HepG2 (cell line): ENCODE measurements at regions not wholly inside any gene's neighbourhood (a gene's known extent, or its start where the extent isn't known, plus 50 kb on each side); places are given as distances from the start of the nearest gene placed in this dataset.

Experiments
- ATAC-seq: fragments of 200-7000 bp; cut with Tn5 transposase; 3 replicates; pipeline ENCODE4 v1.9.1; 2020; ENCODE audit warnings: mild to moderate bottlenecking, moderate library complexity
- BruUV-seq: library from RNA; stranded (reverse); fragments of 400-500 nt; replicated peaks from 2 replicates; lab custom pipeline; 2021; lab: Mats Ljungman, UMichigan
- CTCF ChIA-PET: fragments of 300-600 bp; formaldehyde crosslinking; extraction: SDS; loops from one replicate; lab custom pipeline; 2021; ENCODE audit warnings: low total read pairs, inconsistent platforms, low intra/inter-chr PET ratio; lab: Yijun Ruan, JAX
- POLR2A ChIA-PET: fragments of 350-600 bp; sonication (Branson Sonifier 250); formaldehyde crosslinking; loops from one replicate; lab custom pipeline; 2020; ENCODE audit warnings: antibody characterized with exemption, inconsistent platforms; lab: Yijun Ruan, JAX
- DNase-seq: peaks from one replicate; pipeline ENCODE4 v3.0.0-alpha.2; 2015; ENCODE audit warnings: low spot score
- FAIRE-seq: peaks from 3 replicates; lab custom pipeline; 2011; peaks lifted over from hg19 to GRCh38; lab: Jason Lieb, UNC
- H2AFZ ChIP-seq: one replicate; pipeline ENCODE4 v1.6.1; 2011; ENCODE audit warnings: low read length, inconsistent platforms
- H3K27ac ChIP-seq: fragments of 300-600 bp; 3 replicates; pipeline ENCODE4 v1.8.0; 2011; ENCODE audit warnings: mixed run types, mild to moderate bottlenecking, mixed read lengths, low read length, inconsistent platforms; ENCODE audit not compliant: insufficient read depth; ENCODE audit errors: extremely low read length
- H3K27me3 ChIP-seq, 2 experiments: fragments of 200-600 bp in 1 of 2; 2 replicates in 1 of 2; 3 replicates in 1 of 2; pipeline versions ENCODE4 v1.6.0 to v1.8.0; 2011; ENCODE audit warnings: low read length in 2 of 2, mild to moderate bottlenecking in 2 of 2, moderate library complexity in 2 of 2, inconsistent platforms in 1 of 2; ENCODE audit not compliant: insufficient read depth in 2 of 2, control insufficient read depth in 1 of 2
- H3K36me3 ChIP-seq, 2 experiments: fragments of 200-600 bp in 1 of 2; replicated peaks in 1 of 2; 2 replicates in 1 of 2; 3 replicates in 1 of 2; pipeline versions ENCODE4 v1.5.1 to v1.8.0; 2011; ENCODE audit warnings: low read length in 2 of 2, inconsistent platforms in 1 of 2; ENCODE audit not compliant: insufficient read depth in 2 of 2, control insufficient read depth in 1 of 2
- H3K4me1 ChIP-seq: 2 replicates; pipeline ENCODE4 v1.5.1; 2012; ENCODE audit warnings: low read length, inconsistent platforms; ENCODE audit not compliant: insufficient read depth
- H3K4me2 ChIP-seq: 2 replicates; pipeline ENCODE4 v1.6.0; 2011; ENCODE audit warnings: low read depth, low read length, inconsistent platforms
- H3K4me3 ChIP-seq, 3 experiments: fragments of 200-600 bp in 1 of 3; sonication (generic), shearing (Covaris generic) in 1 of 3; replicated peaks in 1 of 3; 2 replicates each; pipeline ENCODE4 v1.5.1; 2011 to 2016; ENCODE audit warnings: low read length in 3 of 3, inconsistent platforms in 2 of 3, low read depth in 2 of 3, mild to moderate bottlenecking in 2 of 3, control low read depth in 1 of 3, mixed read lengths in 1 of 3; ENCODE audit not compliant: insufficient read depth in 1 of 3
- H3K79me2 ChIP-seq: one replicate; pipeline ENCODE4 v1.6.1; 2011; ENCODE audit warnings: low read length, inconsistent platforms; ENCODE audit not compliant: insufficient read depth
- H3K9ac ChIP-seq: 2 replicates; pipeline ENCODE4 v1.6.0; 2011; ENCODE audit warnings: mild to moderate bottlenecking, low read depth, low read length, inconsistent platforms; ENCODE audit not compliant: insufficient read depth
- H3K9me3 ChIP-seq: 2 replicates; pipeline ENCODE4 v1.5.1; 2012; ENCODE audit warnings: mild to moderate bottlenecking, low read length
- H4K20me1 ChIP-seq: 2 replicates; pipeline ENCODE4 v1.6.0; 2011; ENCODE audit warnings: inconsistent platforms, mild to moderate bottlenecking, low read length, moderate library complexity; ENCODE audit not compliant: insufficient read depth
- DDIT3 ChIP-seq: sonication (generic); formaldehyde crosslinking; IDR thresholded peaks from 2 replicates; pipeline ENCODE4 v1.4.0; 2020; ENCODE audit warnings: mild to moderate bottlenecking, missing genetic modification reagents
- HES4 ChIP-seq: sonication (generic); formaldehyde crosslinking; IDR thresholded peaks from 2 replicates; pipeline ENCODE4 v1.9.0; 2021; ENCODE audit warnings: mild to moderate bottlenecking, missing genetic modification reagents, borderline replicate concordance
- HNRNPUL1 ChIP-seq: fragments of 200-400 bp; formaldehyde crosslinking; IDR thresholded peaks from 2 replicates; pipeline ENCODE4 v1.6.1; 2017; ENCODE audit warnings: low read depth, mild to moderate bottlenecking, low read length, moderate library complexity
- JDP2 ChIP-seq: sonication (generic); formaldehyde crosslinking; IDR thresholded peaks from 2 replicates; pipeline ENCODE4 v1.8.1; 2022; ENCODE audit warnings: missing genetic modification reagents, borderline replicate concordance
- KLF15 ChIP-seq: sonication (generic); formaldehyde crosslinking; IDR thresholded peaks from 2 replicates; pipeline ENCODE4 v1.8.1; 2023; ENCODE audit warnings: borderline replicate concordance, mild to moderate bottlenecking, inconsistent platforms, missing genetic modification reagents, mixed read lengths
- MLLT10 ChIP-seq: sonication (generic); formaldehyde crosslinking; IDR thresholded peaks from 2 replicates; pipeline ENCODE4 v1.4.0; 2020; ENCODE audit warnings: missing genetic modification reagents
- MXD4 ChIP-seq: IDR thresholded peaks from 2 replicates; pipeline ENCODE4 v1.6.1; 2016; ENCODE audit warnings: mild to moderate bottlenecking, missing biosample characterization, missing genetic modification reagents
- NCOA1 ChIP-seq: sonication (generic); formaldehyde crosslinking; IDR thresholded peaks from 2 replicates; pipeline ENCODE4 v1.9.0; 2021; ENCODE audit warnings: missing genetic modification reagents
- PRMT3 ChIP-seq: sonication (generic); formaldehyde crosslinking; IDR thresholded peaks from 2 replicates; pipeline ENCODE4 v1.8.1; 2022; ENCODE audit warnings: low read depth, mild to moderate bottlenecking, moderate library complexity, missing genetic modification reagents, borderline replicate concordance
- SRSF4 ChIP-seq: fragments of 200-400 bp; formaldehyde crosslinking; IDR thresholded peaks from one replicate; pipeline ENCODE4 v1.6.1; 2018; ENCODE audit warnings: mild to moderate bottlenecking, low read depth, low read length, moderate library complexity; ENCODE audit not compliant: poor library complexity, severe bottlenecking
- TCF12 ChIP-seq, 2 experiments: fragments of 450-650 bp in 1 of 2; sonication (generic) in 1 of 2; formaldehyde crosslinking in 1 of 2; IDR thresholded peaks; 2 replicates each; pipeline versions ENCODE4 v1.6.1 to v1.8.0; 2017 to 2022; ENCODE audit warnings: antibody characterized with exemption in 1 of 2, mild to moderate bottlenecking in 1 of 2, missing genetic modification reagents in 1 of 2, moderate library complexity in 1 of 2
- ZNF136 ChIP-seq: sonication (generic); formaldehyde crosslinking; IDR thresholded peaks from 2 replicates; pipeline ENCODE4 v1.8.1; 2022; ENCODE audit warnings: low read depth, mild to moderate bottlenecking, moderate library complexity, missing genetic modification reagents
- ZNF329 ChIP-seq: sonication (generic); formaldehyde crosslinking; IDR thresholded peaks from 2 replicates; pipeline ENCODE4 v1.9.0; 2021; ENCODE audit warnings: low read depth, mild to moderate bottlenecking, missing genetic modification reagents
- WGBS: methylation state at CpG from one replicate; pipeline ENCODE4 v1.1.6; 2017; ENCODE audit warnings: low lambda C conversion rate; 5-methylcytosine and 5-hydroxymethylcytosine counted together
- in situ Hi-C: cut with HindIII; loops from 2 replicates; pipeline ENCODE4 v1.10.0; 2017; ENCODE audit warnings: low pct_unique_long_range_greater_than_20kb; ENCODE audit not compliant: extremely low pct_ligation_motif_present
- intact Hi-C: fragments of 100-400 bp; cut with micrococcal nuclease; formaldehyde crosslinking; loops from one replicate; pipeline ENCODE4 v1.10.0; 2022; ENCODE audit not compliant: unreplicated experiment
- TF ChIP-seq, protein P1 (sequence below): sonication (generic); formaldehyde crosslinking; IDR thresholded peaks from 2 replicates; pipeline ENCODE4 v1.4.0; 2020; ENCODE audit warnings: mild to moderate bottlenecking, missing genetic modification reagents

GRCh38 chr10:29039091-29039490 is 249.8 kb upstream of the LYZL1 start:
- DNase-seq (no peak), ATAC-seq (no peak), FAIRE-seq (no peak)
- Histone ChIP-seq H3K4me2 (no peak overlapping the region), H2AFZ (no peak overlapping the region), H3K27me3 (no peaks in the 10 kb centered on the region), H3K9ac (no peak overlapping the region), H3K4me1 (no peaks in the 10 kb centered on the region), H3K36me3 (no peaks in the 10 kb centered on the region), H4K20me1 (no peaks in the 10 kb centered on the region), H3K27ac (no peak overlapping the region), H3K9me3 (no peaks in the 10 kb centered on the region), H3K79me2 (no peaks in the 10 kb centered on the region), H3K4me3 (no peak overlapping the region)
- TF ChIP-seq ZNF136 = no peak
- TF ChIP-seq MXD4 (CRISPR knock-in tag) = no peak
- no peak for TF ChIP-seq HNRNPUL1
- no peak for TF ChIP-seq JDP2
- no peak for TF ChIP-seq SRSF4
- TF ChIP-seq HES4 (CRISPR knock-in tag) = no peak
- no peak for TF ChIP-seq ZNF329 (CRISPR knock-in tag)
- TF ChIP-seq, protein P1, sequence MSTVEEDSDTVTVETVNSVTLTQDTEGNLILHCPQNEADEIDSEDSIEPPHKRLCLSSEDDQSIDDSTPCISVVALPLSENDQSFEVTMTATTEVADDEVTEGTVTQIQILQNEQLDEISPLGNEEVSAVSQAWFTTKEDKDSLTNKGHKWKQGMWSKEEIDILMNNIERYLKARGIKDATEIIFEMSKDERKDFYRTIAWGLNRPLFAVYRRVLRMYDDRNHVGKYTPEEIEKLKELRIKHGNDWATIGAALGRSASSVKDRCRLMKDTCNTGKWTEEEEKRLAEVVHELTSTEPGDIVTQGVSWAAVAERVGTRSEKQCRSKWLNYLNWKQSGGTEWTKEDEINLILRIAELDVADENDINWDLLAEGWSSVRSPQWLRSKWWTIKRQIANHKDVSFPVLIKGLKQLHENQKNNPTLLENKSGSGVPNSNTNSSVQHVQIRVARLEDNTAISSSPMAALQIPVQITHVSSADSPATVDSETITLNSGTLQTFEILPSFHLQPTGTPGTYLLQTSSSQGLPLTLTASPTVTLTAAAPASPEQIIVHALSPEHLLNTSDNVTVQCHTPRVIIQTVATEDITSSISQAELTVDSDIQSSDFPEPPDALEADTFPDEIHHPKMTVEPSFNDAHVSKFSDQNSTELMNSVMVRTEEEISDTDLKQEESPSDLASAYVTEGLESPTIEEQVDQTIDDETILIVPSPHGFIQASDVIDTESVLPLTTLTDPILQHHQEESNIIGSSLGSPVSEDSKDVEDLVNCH (CRISPR knock-in tag) = no peak
- TF ChIP-seq DDIT3 (CRISPR knock-in tag) = no peak
- TF ChIP-seq KLF15 (CRISPR knock-in tag) = no peak
- no peak for TF ChIP-seq MLLT10 (CRISPR knock-in tag)
- no peak for TF ChIP-seq NCOA1 (CRISPR knock-in tag)
- TF ChIP-seq TCF12 (IDR thresholded peaks at IDR 0.05) = no peak
- TF ChIP-seq TCF12 (CRISPR knock-in tag; IDR thresholded peaks at IDR 0.05) = no peak
- TF ChIP-seq PRMT3 = no peak
- WGBS = 84% methylated on average over 5 of the region's 5 CpGs
- BruUV-seq = no TSS peak
- POLR2A ChIA-PET = no interaction called here
- CTCF ChIA-PET = no interaction called here
- intact Hi-C loops (no loop called here), in situ Hi-C loops (no loop called here)
